ENCODE measurements at regions not wholly inside any gene's neighbourhood (a gene's known extent, or its start where the extent isn't known, plus 50 kb on each side); places are given as distances from the start of the nearest gene placed in this dataset.

DNA sequence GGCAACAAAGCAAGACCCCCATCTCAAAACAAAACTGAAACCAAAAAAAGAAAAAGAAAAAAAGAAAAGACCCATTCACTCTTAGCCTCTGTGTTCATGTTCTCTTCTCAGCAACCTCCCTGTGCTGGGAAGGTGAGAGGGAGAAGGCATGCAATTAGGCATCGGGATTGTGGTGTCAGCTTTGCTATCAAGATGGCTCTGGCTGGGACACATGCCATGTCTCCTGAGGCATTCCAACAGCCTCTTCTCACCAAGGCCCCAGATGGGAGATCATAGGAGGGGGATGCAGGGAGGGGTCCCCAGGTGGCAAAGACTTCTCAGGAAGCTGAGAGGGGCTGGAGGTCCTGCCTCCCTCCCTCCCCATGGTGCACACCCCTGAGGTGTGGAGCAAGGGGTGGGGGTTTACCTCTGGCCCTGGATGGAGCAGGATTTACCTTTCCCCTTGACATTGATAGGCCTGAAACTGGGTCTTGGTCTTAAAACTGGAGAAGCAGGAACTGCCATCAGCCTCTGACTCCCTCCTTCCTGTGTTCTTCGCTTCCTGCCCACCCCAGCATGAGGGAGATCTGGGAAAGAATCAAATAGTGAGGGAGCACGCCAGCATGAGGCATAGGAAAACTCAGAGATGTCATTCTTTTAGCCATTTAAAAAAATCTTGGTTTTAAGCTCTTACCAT is 96.2 kb upstream of the DUSP5 start:
- no peak for TF ChIP-seq CTCF (IDR thresholded peaks at IDR 0.05)
- TF ChIP-seq POLR2A (IDR thresholded peaks at IDR 0.05): no peak
